ENCODE measurements at regions not wholly inside any gene's neighbourhood (a gene's known extent, or its start where the extent isn't known, plus 50 kb on each side); places are given as distances from the start of the nearest gene placed in this dataset.
A peak's percentile ranks its signal among the peaks of the same experiment; 100 is the strongest.

DNA sequence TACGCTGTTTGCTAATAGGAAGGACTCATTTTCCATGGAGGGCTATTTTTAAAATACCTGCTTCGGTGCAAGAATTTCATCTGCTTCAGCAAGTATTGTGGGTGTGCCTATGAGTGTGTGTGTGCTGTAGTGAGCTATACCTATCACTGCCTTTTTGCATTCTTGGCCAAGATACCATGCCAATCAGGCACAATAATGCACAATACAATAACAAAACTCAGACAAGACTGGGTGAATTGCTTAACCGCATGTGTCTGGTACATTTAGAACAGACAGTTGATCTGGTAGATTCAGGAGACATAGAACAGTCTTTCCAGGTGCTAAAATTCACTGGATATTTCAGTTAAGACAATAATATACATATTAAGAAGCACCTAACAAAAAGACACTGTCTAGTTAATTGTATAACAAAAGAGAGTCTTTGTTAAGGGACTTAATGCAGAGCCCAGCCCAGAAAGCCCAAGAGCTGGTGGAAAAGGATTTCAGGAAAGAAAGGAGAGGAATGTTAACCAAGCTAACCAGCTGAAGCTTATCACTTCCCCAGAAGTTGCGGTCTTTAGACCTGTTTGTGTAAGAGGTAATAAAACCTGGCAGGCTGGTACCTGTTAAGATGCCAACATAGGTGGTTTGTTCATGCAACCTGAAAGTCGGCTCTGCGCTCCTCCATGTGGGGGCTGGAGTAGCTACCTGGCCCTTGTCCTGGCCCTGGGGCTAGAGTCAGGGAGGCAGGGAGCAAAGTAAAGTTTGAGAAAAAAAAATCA, 153.3 kb upstream of the RBMS1 start:
- H3K27me3 ChIP-seq (ENCODE audit: insufficient read depth, low read length, poor library complexity, severe bottlenecking) = no peaks in the 10 kb centered on the region
- H3K36me3 ChIP-seq (ENCODE audit: insufficient read depth, low read length) = no peaks in the 10 kb centered on the region
- Mint-ChIP-seq H3K36me3 (no peaks in the 10 kb centered on the region), H3K9me3 (peaks cover 0 to 3% (median 0%) of the 10 kb centered on the region in 5 donors), H3K4me1 (peaks cover under 1 to 6% (median 5%) of the 10 kb centered on the region in 3 donors), H3K4me3 (no peak overlapping the region), H3K27ac (no peak overlapping the region), H3K27me3 (peaks cover 3 to 15% of the 10 kb centered on the region in 2 donors)
- no peak overlapping the region for H3K27ac ChIP-seq (ENCODE audit: low read depth, low read length)
- POLR2A ChIA-PET = no interaction called here
- H3K9me3 ChIP-seq (ENCODE audit: low read length) = no peaks in the 10 kb centered on the region
- peaks cover 7% of the 10 kb centered on the region for H3K4me1 ChIP-seq (ENCODE audit: insufficient read depth, low read length)
- CTCF ChIA-PET = no interaction called here
- H3K4me3 ChIP-seq (ENCODE audit: low read length) = no peak overlapping the region
- DNase-seq = no peak

DNA sequence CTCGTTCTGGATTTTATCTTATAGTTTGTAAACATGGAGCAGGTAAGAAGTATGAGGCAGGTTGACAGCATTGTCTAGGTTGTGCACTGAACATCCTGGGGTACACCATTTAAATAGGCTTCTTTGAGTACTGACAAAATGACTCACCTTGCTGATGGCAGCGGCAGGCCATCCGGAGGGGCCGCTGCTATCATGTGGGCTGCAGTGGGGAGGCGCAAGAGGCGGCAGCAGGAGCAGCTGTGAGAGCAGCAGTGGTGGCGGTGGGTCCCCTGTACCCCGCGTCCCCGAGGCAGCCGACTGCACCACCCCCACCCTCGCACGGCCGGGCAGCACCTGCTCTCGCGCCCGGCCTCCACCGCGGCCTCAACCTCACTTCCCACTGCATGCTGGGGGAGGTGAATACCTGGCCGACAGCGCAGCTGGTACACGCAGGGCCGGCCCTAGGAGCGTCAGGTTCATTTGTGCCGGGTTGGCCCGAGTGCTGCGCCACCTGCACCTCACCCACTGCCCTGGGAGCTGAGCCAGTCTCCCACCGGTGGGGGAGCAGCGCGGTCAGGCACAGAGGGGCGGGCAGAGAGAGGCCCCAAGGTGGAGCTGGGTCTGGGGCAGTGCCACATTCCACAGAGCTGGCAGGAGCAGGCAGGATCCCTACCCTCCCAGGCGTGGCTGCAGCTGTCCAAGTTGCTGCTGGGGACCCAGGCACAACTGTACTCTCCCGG, 154.5 kb upstream of the RBMS1 start:
- CTCF ChIA-PET = no interaction called here
- no peak for DNase-seq
- no peaks in the 10 kb centered on the region for H3K27me3 ChIP-seq (ENCODE audit: insufficient read depth, low read length, poor library complexity, severe bottlenecking)
- Mint-ChIP-seq H3K4me3 (no peak overlapping the region), H3K27ac (no peak overlapping the region), H3K9me3 (no peaks in the 10 kb centered on the region), H3K4me1 (peaks cover 13 to 19% (median 18%) of the 10 kb centered on the region in 3 donors), H3K36me3 (no peaks in the 10 kb centered on the region), H3K27me3 (peaks cover 3 to 12% of the 10 kb centered on the region in 2 donors)
- POLR2A ChIA-PET = no interaction called here
- no peak overlapping the region for H3K4me3 ChIP-seq (ENCODE audit: low read length)
- peaks cover 19% of the 10 kb centered on the region for H3K4me1 ChIP-seq (ENCODE audit: insufficient read depth, low read length)
- no peaks in the 10 kb centered on the region for H3K9me3 ChIP-seq (ENCODE audit: low read length)
- H3K36me3 ChIP-seq (ENCODE audit: insufficient read depth, low read length) = no peaks in the 10 kb centered on the region
- no peak overlapping the region for H3K27ac ChIP-seq (ENCODE audit: low read depth, low read length)

DNA sequence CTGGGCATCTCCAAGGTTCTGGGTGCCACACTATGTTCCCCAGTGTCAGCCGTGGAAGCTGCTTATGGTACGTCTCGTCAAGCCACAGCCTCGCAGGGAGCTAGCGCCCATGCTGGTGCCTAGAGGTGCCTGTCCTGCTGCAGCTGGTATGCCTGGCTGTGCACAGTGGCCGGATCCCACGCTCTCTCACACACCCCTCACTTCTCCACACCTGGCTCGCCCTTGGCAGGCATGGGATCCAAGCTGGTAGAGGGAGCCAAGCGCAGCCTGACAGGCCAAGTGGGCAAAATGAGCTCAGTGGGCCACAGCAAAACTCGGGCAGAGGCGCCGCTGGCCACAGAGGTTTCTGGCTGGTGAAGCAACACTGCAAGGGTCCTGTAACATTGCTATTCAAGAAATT, 156.1 kb upstream of the RBMS1 start:
- Histone ChIP-seq H3K27me3 (ENCODE audit: insufficient read depth, low read length, poor library complexity, severe bottlenecking) (no peaks in the 10 kb centered on the region), H3K4me3 (ENCODE audit: low read length) (no peak overlapping the region), H3K4me1 (ENCODE audit: insufficient read depth, low read length) (peaks cover 22% of the 10 kb centered on the region), H3K9me3 (ENCODE audit: low read length) (no peaks in the 10 kb centered on the region), H3K27ac (ENCODE audit: low read depth, low read length) (no peak overlapping the region), H3K36me3 (ENCODE audit: insufficient read depth, low read length) (no peaks in the 10 kb centered on the region)
- DNase-seq = no peak
- H3K4me1 Mint-ChIP-seq = peaks cover 15 to 20% (median 18%) of the 10 kb centered on the region in 3 donors
- no peaks in the 10 kb centered on the region for H3K9me3 Mint-ChIP-seq
- H3K36me3 Mint-ChIP-seq = no peaks in the 10 kb centered on the region
- ChIA-PET POLR2A (no interaction called here), CTCF (interaction anchor here (1.3 kb wide), 1 partner anchor 245 kb away, joined by 3 read pairs; no protein-coding TSS in a partner anchor)
- no peak overlapping the region for H3K4me3 Mint-ChIP-seq
- no peak overlapping the region for H3K27ac Mint-ChIP-seq
- peaks cover 3 to 9% of the 10 kb centered on the region in 2 donors for H3K27me3 Mint-ChIP-seq

DNA sequence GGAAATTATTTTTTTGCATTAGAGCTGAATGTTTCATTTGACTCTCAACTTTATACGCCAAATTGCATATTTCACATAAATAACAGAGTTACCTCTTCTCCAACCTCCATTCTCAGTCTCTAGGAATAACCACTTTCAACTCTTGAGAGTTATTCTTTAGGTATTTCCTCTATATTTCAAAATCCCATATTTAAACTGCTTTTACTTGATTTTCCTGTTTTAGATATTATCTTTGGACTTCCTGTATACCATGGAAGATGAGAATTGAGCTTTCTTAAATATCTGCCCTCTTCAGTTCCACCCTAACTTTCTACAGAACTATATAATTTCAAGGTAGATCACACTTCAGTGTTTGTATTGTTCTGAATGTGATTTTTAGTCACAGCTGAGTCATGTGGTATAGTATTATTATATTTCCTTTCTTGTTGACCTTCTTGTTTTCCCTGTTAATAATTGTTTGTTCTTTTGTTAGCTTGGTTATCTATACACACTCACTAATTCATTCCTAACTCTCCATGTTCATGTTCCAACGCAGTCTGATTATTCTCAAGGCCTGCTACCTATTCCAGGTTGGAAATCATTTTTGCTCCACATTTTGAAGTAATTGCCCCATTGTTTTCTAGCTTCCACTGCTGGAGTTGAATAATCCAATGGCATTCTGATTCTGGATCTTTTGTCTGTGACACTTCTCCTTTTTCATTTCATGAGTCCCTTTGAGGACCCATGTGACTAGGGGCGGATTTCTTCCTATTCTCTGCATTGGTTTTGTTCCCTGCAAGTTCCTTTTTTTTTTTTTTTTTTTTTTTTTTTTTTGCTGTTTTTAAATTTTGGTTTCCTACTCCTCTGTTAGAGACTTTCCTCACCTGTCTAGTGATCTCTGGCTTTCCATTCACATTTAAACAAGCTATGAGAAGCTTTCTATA, 156.8 kb upstream of the RBMS1 start:
- DNase-seq = no peak
- Histone ChIP-seq H3K36me3 (ENCODE audit: insufficient read depth, low read length) (no peaks in the 10 kb centered on the region), H3K27me3 (ENCODE audit: insufficient read depth, low read length, poor library complexity, severe bottlenecking) (no peaks in the 10 kb centered on the region), H3K27ac (ENCODE audit: low read depth, low read length) (no peak overlapping the region), H3K4me1 (ENCODE audit: insufficient read depth, low read length) (peaks cover 22% of the 10 kb centered on the region), H3K9me3 (ENCODE audit: low read length) (no peaks in the 10 kb centered on the region), H3K4me3 (ENCODE audit: low read length) (no peak overlapping the region)
- H3K36me3 Mint-ChIP-seq = no peaks in the 10 kb centered on the region
- no peaks in the 10 kb centered on the region for H3K9me3 Mint-ChIP-seq
- H3K27ac Mint-ChIP-seq = no peak overlapping the region
- H3K27me3 Mint-ChIP-seq = peaks cover 5 to 6% of the 10 kb centered on the region in 2 donors
- ChIA-PET CTCF (interaction anchor here (1.3 kb wide), 1 partner anchor 245 kb away, joined by 3 read pairs; no protein-coding TSS in a partner anchor), POLR2A (no interaction called here)
- H3K4me1 Mint-ChIP-seq = peaks cover 15 to 20% (median 18%) of the 10 kb centered on the region in 3 donors
- H3K4me3 Mint-ChIP-seq = no peak overlapping the region

DNA sequence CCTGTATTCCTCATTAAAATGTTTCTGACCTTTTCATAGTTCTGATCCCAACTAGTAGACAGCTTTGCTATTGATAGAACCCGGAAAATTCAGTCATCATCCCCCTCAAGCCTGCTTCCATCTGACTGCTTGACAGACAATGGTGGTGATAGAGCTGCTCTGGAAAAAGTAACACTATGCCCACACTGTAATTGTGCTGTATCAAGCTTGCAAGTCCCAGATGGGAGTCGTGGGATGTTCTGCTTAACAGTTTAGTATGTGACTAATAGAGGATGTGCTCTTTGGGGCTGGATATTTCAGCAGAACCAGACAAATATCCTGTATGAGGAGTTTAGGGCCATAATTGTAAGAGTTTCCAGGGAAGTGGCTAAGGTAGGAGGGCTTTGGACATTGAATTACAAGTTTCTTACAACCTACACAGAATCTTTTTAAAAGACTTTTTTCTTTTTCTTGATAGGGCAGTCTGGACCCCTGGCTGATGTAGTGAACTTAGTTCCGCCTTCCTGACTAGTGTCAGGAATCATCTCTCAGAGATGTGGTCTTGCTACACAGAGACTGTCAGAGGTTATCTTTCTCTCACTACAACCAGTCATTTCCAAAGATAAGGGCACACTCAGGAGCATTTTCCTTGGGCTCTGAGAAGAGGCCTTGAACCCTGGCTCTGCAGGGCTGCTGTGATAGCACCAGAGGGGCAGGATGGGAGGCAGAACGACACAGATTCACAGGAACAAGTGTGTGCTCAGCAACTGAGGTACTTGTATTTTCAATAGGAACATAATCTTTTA, 158.0 kb upstream of the RBMS1 start:
- Histone ChIP-seq H3K36me3 (ENCODE audit: insufficient read depth, low read length) (no peaks in the 10 kb centered on the region), H3K4me1 (ENCODE audit: insufficient read depth, low read length) (peaks cover 22% of the 10 kb centered on the region), H3K27ac (ENCODE audit: low read depth, low read length) (no peak overlapping the region), H3K9me3 (ENCODE audit: low read length) (no peaks in the 10 kb centered on the region), H3K4me3 (ENCODE audit: low read length) (no peak overlapping the region), H3K27me3 (ENCODE audit: insufficient read depth, low read length, poor library complexity, severe bottlenecking) (peaks cover 3% of the 10 kb centered on the region)
- H3K9me3 Mint-ChIP-seq = no peaks in the 10 kb centered on the region
- H3K36me3 Mint-ChIP-seq = no peaks in the 10 kb centered on the region
- H3K4me1 Mint-ChIP-seq = peaks cover 15 to 20% (median 18%) of the 10 kb centered on the region in 3 donors
- H3K4me3 Mint-ChIP-seq = peak overlapping the region in 1 of 7 donors; percentile 60
- no peak for DNase-seq
- CTCF ChIA-PET = no interaction called here
- POLR2A ChIA-PET = no interaction called here
- peaks cover 12% of the 10 kb centered on the region in 2 donors for H3K27me3 Mint-ChIP-seq
- peak overlapping the region in 1 of 8 donors; percentile 0 for H3K27ac Mint-ChIP-seq

DNA sequence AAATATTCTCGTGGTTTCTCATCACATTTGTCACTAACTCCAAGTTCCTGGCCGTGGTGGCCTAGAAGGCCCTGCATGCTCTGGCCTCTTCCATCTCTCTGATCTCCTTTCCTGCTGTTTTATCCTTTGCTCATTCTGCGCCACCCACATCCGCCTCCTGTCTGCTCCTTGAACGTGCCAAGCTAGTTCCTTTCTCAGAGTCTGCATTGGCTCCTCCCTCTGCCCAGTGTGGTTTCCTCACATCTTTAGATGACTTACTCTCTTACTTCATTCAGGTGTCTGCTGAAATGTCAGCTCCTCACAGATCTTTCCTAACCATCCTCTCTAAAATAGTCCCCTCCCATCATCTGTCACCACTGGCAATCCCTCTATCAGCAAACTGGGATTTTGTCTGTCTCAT, 158.6 kb upstream of the RBMS1 start:
- no peaks in the 10 kb centered on the region for H3K36me3 Mint-ChIP-seq
- Histone ChIP-seq H3K9me3 (ENCODE audit: low read length) (no peaks in the 10 kb centered on the region), H3K4me3 (ENCODE audit: low read length) (no peak overlapping the region), H3K27me3 (ENCODE audit: insufficient read depth, low read length, poor library complexity, severe bottlenecking) (peaks cover 3% of the 10 kb centered on the region), H3K27ac (ENCODE audit: low read depth, low read length) (no peak overlapping the region), H3K36me3 (ENCODE audit: insufficient read depth, low read length) (no peaks in the 10 kb centered on the region), H3K4me1 (ENCODE audit: insufficient read depth, low read length) (peaks cover 22% of the 10 kb centered on the region)
- H3K4me3 Mint-ChIP-seq = peak overlapping the region in 6 of 7 donors; percentile 11 to 65 (median 52)
- peak; percentile 10 to 68 (median 54) for DNase-seq
- peaks cover 15 to 20% (median 18%) of the 10 kb centered on the region in 3 donors for H3K4me1 Mint-ChIP-seq
- ChIA-PET CTCF (no interaction called here), POLR2A (no interaction called here)
- peak overlapping the region in 6 of 8 donors; percentile 0 to 62 (median 8) for H3K27ac Mint-ChIP-seq
- no peaks in the 10 kb centered on the region for H3K9me3 Mint-ChIP-seq
- H3K27me3 Mint-ChIP-seq = peaks cover 18% of the 10 kb centered on the region in 2 donors

DNA sequence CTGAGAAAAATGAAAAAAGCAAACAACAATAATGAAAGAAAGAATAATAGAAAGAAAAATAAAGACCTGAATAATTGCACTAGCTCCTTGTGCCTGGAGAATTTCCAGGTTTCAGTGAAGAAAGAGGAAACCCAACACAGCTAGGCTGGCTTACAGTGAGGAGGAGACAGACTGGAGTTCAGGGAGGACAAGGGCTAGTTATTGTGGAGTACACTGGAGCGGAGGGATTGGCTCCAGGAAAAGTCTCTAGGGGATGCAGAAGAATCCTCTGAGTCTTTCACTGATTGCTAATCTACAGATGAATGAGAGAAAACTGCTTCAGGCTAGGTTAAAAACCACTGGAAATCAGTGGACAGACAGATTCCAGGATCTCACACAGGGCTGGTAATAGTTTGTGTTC, 163.6 kb upstream of the RBMS1 start:
- no peak overlapping the region for H3K4me3 ChIP-seq (ENCODE audit: low read length)
- CTCF ChIA-PET = no interaction called here
- Mint-ChIP-seq H3K9me3 (no peaks in the 10 kb centered on the region), H3K4me1 (peaks cover 10 to 11% (median 10%) of the 10 kb centered on the region in 3 donors), H3K36me3 (peaks cover 0 to 4% (median 0%) of the 10 kb centered on the region in 3 donors), H3K4me3 (no peak overlapping the region), H3K27me3 (peaks cover 16 to 35% of the 10 kb centered on the region in 2 donors), H3K27ac (no peak overlapping the region)
- H3K36me3 ChIP-seq (ENCODE audit: insufficient read depth, low read length) = no peaks in the 10 kb centered on the region
- no peak for DNase-seq
- peaks cover 3% of the 10 kb centered on the region for H3K27me3 ChIP-seq (ENCODE audit: insufficient read depth, low read length, poor library complexity, severe bottlenecking)
- H3K9me3 ChIP-seq (ENCODE audit: low read length) = no peaks in the 10 kb centered on the region
- H3K27ac ChIP-seq (ENCODE audit: low read depth, low read length) = no peak overlapping the region
- POLR2A ChIA-PET = no interaction called here
- H3K4me1 ChIP-seq (ENCODE audit: insufficient read depth, low read length) = peaks cover 12% of the 10 kb centered on the region

All from CD8-positive, alpha-beta memory T cell (primary cell).